Stomach (tissue), 8 donors: ENCODE measurements at regions not wholly inside any gene's neighbourhood (a gene's known extent, or its start where the extent isn't known, plus 50 kb on each side); places are given as distances from the start of the nearest gene placed in this dataset.
A peak's percentile ranks its signal among the peaks of the same experiment; 100 is the strongest.

Experiments used
- DNase-seq, 2 donors: peaks; one replicate each; pipeline versions ENCODE4 v3.0.0 to v3.0.0-alpha.2; 2013 to 2019
- H3K27ac ChIP-seq, 5 donors: fragments of 200-600 bp in 4 of 5; sonication (generic) in 4 of 5; one replicate each; pipeline ENCODE4 v1.5.1; 2013 to 2019; ENCODE audit warnings: mild to moderate bottlenecking in 1 of 5, moderate library complexity in 1 of 5
- H3K27me3 ChIP-seq, 3 donors: fragments of 200-600 bp; sonication (generic); one replicate each; pipeline ENCODE4 v1.5.1; 2017 to 2019; ENCODE audit warnings: mixed run types in 1 of 3
- H3K36me3 ChIP-seq, 4 donors: fragments of 200-600 bp; sonication (generic); 1 replicate in 3 of 4; 2 replicates in 1 of 4; pipeline ENCODE4 v1.5.1; 2016 to 2019
- H3K4me1 ChIP-seq, 4 donors: fragments of 200-600 bp; sonication (generic); one replicate each; pipeline ENCODE4 v1.5.1; 2016 to 2019
- H3K4me3 ChIP-seq, 4 donors: fragments of 200-600 bp; sonication (generic) in 3 of 4; one replicate each; pipeline ENCODE4 v1.5.1; 2016 to 2019; ENCODE audit warnings: mild to moderate bottlenecking in 1 of 4
- H3K9me3 ChIP-seq, 4 donors: fragments of 200-600 bp; sonication (generic); one replicate each; pipeline ENCODE4 v1.5.1; 2016 to 2019
- CTCF ChIP-seq, 7 experiments: fragments of 450-650 bp in 4 of 7; fragments of 200-600 bp in 3 of 7; sonication (generic) in 3 of 7; IDR thresholded peaks; one replicate each; pipeline ENCODE4 v1.5.1; 2016 to 2019; ENCODE audit warnings: antibody characterized with exemption in 7 of 7, control low read depth in 2 of 7, mild to moderate bottlenecking in 1 of 7
- EP300 ChIP-seq: sonication (generic); formaldehyde crosslinking; IDR thresholded peaks from one replicate; pipeline ENCODE4 v1.6.1; 2017; ENCODE audit warnings: antibody characterized with exemption
- POLR2A ChIP-seq, 4 donors: fragments of 450-650 bp; IDR thresholded peaks; one replicate each; pipeline ENCODE4 v1.6.1; 2016; ENCODE audit warnings: antibody characterized with exemption in 4 of 4, control low read depth in 2 of 4, mild to moderate bottlenecking in 1 of 4, moderate library complexity in 1 of 4
- POLR2AphosphoS5 ChIP-seq, 3 donors: sonication (generic); formaldehyde crosslinking; IDR thresholded peaks; one replicate each; pipeline ENCODE4 v1.6.1; 2016; ENCODE audit warnings: antibody characterized with exemption in 3 of 3
- WGBS, 5 donors: extraction: QIAGEN DNeasy Blood & Tissue Kit in 3 of 5; methylation state at CpG; one replicate each; pipeline versions ENCODE4 v1.1.5 to v1.1.7; 2013 to 2018; 5-methylcytosine and 5-hydroxymethylcytosine counted together
- intact Hi-C: fragments of 100-400 bp; cut with DNase I; formaldehyde crosslinking; loops from one replicate; pipeline ENCODE4 v1.15.1; 2023; ENCODE audit warnings: low total_unique reads
- donor health status: healthy with polysubstance abuse.
- donor health status: Bipolar disorder and iron deficiency.
- donor health status: healthy.

- 76 to 87% (median 83%) methylated on average over 9 of the region's 9 CpGs for WGBS, 5 donors
- Histone ChIP-seq H3K27ac (no peak overlapping the region), H3K4me3 (no peak overlapping the region), H3K36me3 (no peaks in the 10 kb centered on the region), H3K9me3 (peaks cover 0 to 8% (median 3%) of the 10 kb centered on the region in 4 donors), H3K27me3 (peaks cover 0 to 21% (median 11%) of the 10 kb centered on the region in 3 donors), H3K4me1 (no peaks in the 10 kb centered on the region)
- TF ChIP-seq EP300 (no peak), CTCF (IDR thresholded peaks at IDR 0.05) (no peak)
- intact Hi-C loops: no loop called here
- DNase-seq: no peak
These were observed 140.1 kb downstream of the CYLD start for GRCh38 chr16:50881956-50882355.

GRCh38 chr16:50881331-50881830 is 139.5 kb downstream of the CYLD start:
- no peaks in the 10 kb centered on the region for H3K4me1 ChIP-seq
- TF ChIP-seq POLR2A (IDR thresholded peaks at IDR 0.05) (no peak), EP300 (no peak), POLR2AphosphoS5 (IDR thresholded peaks at IDR 0.05) (no peak), CTCF (IDR thresholded peaks at IDR 0.05) (no peak)
- H3K27ac ChIP-seq: no peak overlapping the region
- H3K36me3 ChIP-seq: no peaks in the 10 kb centered on the region
- H3K9me3 ChIP-seq: peaks cover 0 to 8% (median 3%) of the 10 kb centered on the region in 4 donors
- intact Hi-C loops: no loop called here
- H3K27me3 ChIP-seq: peaks cover 0 to 26% (median 11%) of the 10 kb centered on the region in 3 donors
- WGBS, 5 donors: 58 to 70% (median 62%) methylated on average over 7 of the region's 7 CpGs
- DNase-seq: peak in 1 of 2 donors; percentile 15
- no peak overlapping the region for H3K4me3 ChIP-seq

- peaks cover 0 to 8% (median 3%) of the 10 kb centered on the region in 4 donors for H3K9me3 ChIP-seq
- 81 to 97% (median 87%) methylated on average over 3 of the region's 3 CpGs for WGBS, 5 donors
- H3K4me3 ChIP-seq: no peak overlapping the region
- DNase-seq: no peak
- H3K36me3 ChIP-seq: no peaks in the 10 kb centered on the region
- H3K27ac ChIP-seq: no peak overlapping the region
- peaks cover 0 to 26% (median 11%) of the 10 kb centered on the region in 3 donors for H3K27me3 ChIP-seq
- intact Hi-C loops: no loop called here
- no peaks in the 10 kb centered on the region for H3K4me1 ChIP-seq
- TF ChIP-seq POLR2AphosphoS5 (IDR thresholded peaks at IDR 0.05) (no peak), EP300 (no peak), POLR2A (IDR thresholded peaks at IDR 0.05) (no peak), CTCF (IDR thresholded peaks at IDR 0.05) (no peak)
These were observed 139.0 kb downstream of the CYLD start for GRCh38 chr16:50880926-50881325.

GRCh38 chr16:50879873-50880695 is 138.2 kb downstream of the CYLD start:
- TF ChIP-seq CTCF (IDR thresholded peaks at IDR 0.05) (no peak), POLR2AphosphoS5 (IDR thresholded peaks at IDR 0.05) (no peak), EP300 (no peak)
- 23 to 52% (median 28%) methylated on average over 7 to 24 of the region's 24 CpGs for WGBS, 5 donors
- H3K36me3 ChIP-seq: no peaks in the 10 kb centered on the region
- H3K9me3 ChIP-seq: peaks cover 0 to 8% (median 3%) of the 10 kb centered on the region in 4 donors
- peak in 1 of 2 donors; percentile 25 for DNase-seq
- H3K27ac ChIP-seq: no peak overlapping the region
- no peak overlapping the region for H3K4me3 ChIP-seq
- intact Hi-C loops: loop anchor here (10.0 kb wide), 1 partner anchor 65 kb away; no protein-coding TSS in a partner anchor
- H3K27me3 ChIP-seq: peaks cover 0 to 26% (median 11%) of the 10 kb centered on the region in 3 donors
- no peaks in the 10 kb centered on the region for H3K4me1 ChIP-seq
